Activated CD4-positive, alpha-beta T cell treated with anti-CD3 and anti-CD28 coated beads, Interleukin-2, Interleukin-6, amounts not matched to agents 100 ng/mL and 50 ng/mL, durations not matched to agents 16 hours and 8 hours (primary cell): ENCODE measurements at regions not wholly inside any gene's neighbourhood (a gene's known extent, or its start where the extent isn't known, plus 50 kb on each side); places are given as distances from the start of the nearest gene placed in this dataset.

Experiments
- DNase-seq: peaks from one replicate; pipeline ENCODE4 v3.0.0-alpha.2; 2020

GRCh38 chr1:17877316-17877715 lies 122.2 kb downstream of the ACTL8 start:
- DNase-seq, result no peak

GRCh38 chr1:17877896-17878295 lies 122.8 kb downstream of the ACTL8 start:
- DNase-seq, result no peak

- DNase-seq, result no peak
Measured at GRCh38 chr1:17878837-17879236, 123.7 kb downstream of the ACTL8 start.

GRCh38 chr1:17880449-17880848 lies 125.3 kb downstream of the ACTL8 start:
- DNase-seq, result no peak

GRCh38 chr1:17881761-17882160 lies 126.6 kb downstream of the ACTL8 start:
- DNase-seq, result no peak

- no peak for DNase-seq
Measured at GRCh38 chr1:17883136-17883535, 128.0 kb downstream of the ACTL8 start.

GRCh38 chr1:17883662-17884395 lies 128.7 kb downstream of the ACTL8 start:
- no peak for DNase-seq

GRCh38 chr1:17885663-17886320 lies 130.7 kb downstream of the ACTL8 start:
- no peak for DNase-seq

GRCh38 chr1:17886386-17886785 lies 131.3 kb downstream of the ACTL8 start:
- no peak for DNase-seq

GRCh38 chr1:17886838-17887441 lies 131.8 kb downstream of the ACTL8 start:
- no peak for DNase-seq

GRCh38 chr1:17887661-17888371 lies 132.7 kb downstream of the ACTL8 start:
- DNase-seq, result no peak

GRCh38 chr1:17890056-17890814 lies 135.1 kb downstream of the ACTL8 start:
- DNase-seq, result no peak

GRCh38 chr1:17890815-17891191 lies 135.7 kb downstream of the ACTL8 start:
- DNase-seq, result no peak

GRCh38 chr1:17891205-17892110 lies 136.3 kb downstream of the ACTL8 start:
- DNase-seq, result no peak

- DNase-seq, result no peak
Measured at GRCh38 chr1:17892225-17892624, 137.1 kb downstream of the ACTL8 start.

- no peak for DNase-seq
Measured at GRCh38 chr1:17892851-17893250, 137.7 kb downstream of the ACTL8 start.

GRCh38 chr1:17893891-17894631 lies 138.9 kb downstream of the ACTL8 start:
- DNase-seq, result no peak

- no peak for DNase-seq
Measured at GRCh38 chr1:17895401-17895800, 140.3 kb downstream of the ACTL8 start.

- DNase-seq, result no peak
Measured at GRCh38 chr1:17895986-17896385, 140.9 kb downstream of the ACTL8 start.

- DNase-seq, result no peak
Measured at GRCh38 chr1:17903386-17903785, 148.3 kb downstream of the ACTL8 start.

- DNase-seq, result no peak
Measured at GRCh38 chr1:17904290-17904689, 149.2 kb downstream of the ACTL8 start.
